NCI-H524 treated with DMSO at 0.1 percent for 48 hours (cell line): ENCODE measurements at regions not wholly inside any gene's neighbourhood (a gene's known extent, or its start where the extent isn't known, plus 50 kb on each side); places are given as distances from the start of the nearest gene placed in this dataset.
"Not testable (repeated sequence)": the region's sequence is repeated elsewhere in the genome, so short reads cannot be mapped to it uniquely, and the experiment has no call there.

Experiments
- DNase-seq: peaks from one replicate; lab custom pipeline; 2025; lab: John Stamatoyannopoulos, UW

- no peak for DNase-seq
These were observed 124.1 kb upstream of the NEIL3 start for GRCh38 chr4:177185579-177185978.

- DNase-seq: no peak
These were observed 122.3 kb upstream of the NEIL3 start for GRCh38 chr4:177187371-177187770.

- DNase-seq: no peak
These were observed 118.6 kb upstream of the NEIL3 start for GRCh38 chr4:177190995-177191580.

- no peak for DNase-seq
These were observed 118.1 kb upstream of the NEIL3 start for GRCh38 chr4:177191586-177191985.

- no peak for DNase-seq
These were observed 117.7 kb upstream of the NEIL3 start for GRCh38 chr4:177191991-177192390.

GRCh38 chr4:177193024-177193715, 116.5 kb upstream of the NEIL3 start:
- DNase-seq: not testable (repeated sequence)

- no peak for DNase-seq
These were observed 114.8 kb upstream of the NEIL3 start for GRCh38 chr4:177194906-177195305.

GRCh38 chr4:177196615-177197014, 113.1 kb upstream of the NEIL3 start:
- no peak for DNase-seq

- DNase-seq: no peak
These were observed 108.1 kb upstream of the NEIL3 start for GRCh38 chr4:177201614-177202013.

- no peak for DNase-seq
These were observed 105.5 kb upstream of the NEIL3 start for GRCh38 chr4:177204126-177204525.

GRCh38 chr4:177214935-177215334, 94.7 kb upstream of the NEIL3 start:
- no peak for DNase-seq

- no peak for DNase-seq
These were observed 89.3 kb upstream of the NEIL3 start for GRCh38 chr4:177220376-177220775.

- no peak for DNase-seq
These were observed 86.9 kb upstream of the NEIL3 start for GRCh38 chr4:177222781-177223180.

- no peak for DNase-seq
These were observed 84.1 kb upstream of the NEIL3 start for GRCh38 chr4:177225605-177226004.

- DNase-seq: no peak
These were observed 82.0 kb upstream of the NEIL3 start for GRCh38 chr4:177227636-177228035.

GRCh38 chr4:177228599-177228998, 81.1 kb upstream of the NEIL3 start:
- no peak for DNase-seq

GRCh38 chr4:177229331-177229730, 80.3 kb upstream of the NEIL3 start:
- DNase-seq: no peak

- no peak for DNase-seq
These were observed 77.2 kb upstream of the NEIL3 start for GRCh38 chr4:177232473-177232872.

- DNase-seq: no peak
These were observed 74.6 kb upstream of the NEIL3 start for GRCh38 chr4:177235026-177235425.

GRCh38 chr4:177236886-177237285, 72.8 kb upstream of the NEIL3 start:
- no peak for DNase-seq

- no peak for DNase-seq
These were observed 72.4 kb upstream of the NEIL3 start for GRCh38 chr4:177237291-177237690.

- no peak for DNase-seq
These were observed 70.2 kb upstream of the NEIL3 start for GRCh38 chr4:177239477-177239876.

GRCh38 chr4:177239878-177240277, 69.8 kb upstream of the NEIL3 start:
- peak; percentile 25 for DNase-seq
